ENCODE measurements at regions not wholly inside any gene's neighbourhood (a gene's known extent, or its start where the extent isn't known, plus 50 kb on each side); places are given as distances from the start of the nearest gene placed in this dataset.

DNA sequence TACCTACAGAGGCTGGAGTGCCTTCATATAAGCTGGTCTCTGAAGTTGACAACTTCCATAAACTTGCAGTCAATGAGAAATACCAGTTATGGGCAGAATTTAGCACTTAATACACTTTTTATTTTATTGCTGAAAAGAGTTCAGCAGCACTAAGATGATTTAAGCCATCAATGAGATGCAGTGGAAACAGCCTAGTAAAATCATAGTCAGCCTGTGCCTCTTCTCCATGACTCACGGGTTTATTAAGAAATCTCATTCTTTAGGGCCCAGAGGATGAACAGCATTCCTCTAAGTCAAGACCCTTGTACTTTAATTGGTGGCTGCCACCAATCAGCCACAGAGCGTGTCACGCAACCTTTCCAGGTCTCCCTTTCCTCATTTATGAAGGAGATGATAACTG lies 1357.9 kb upstream of the CELF4 start:
- H3K4me3 ChIP-seq (IDR thresholded peaks at IDR 0.05; ENCODE audit: insufficient read depth, low read depth, low read length), result no peak overlapping the region
- no peaks in the 10 kb centered on the region for H3K36me3 ChIP-seq (ENCODE audit: insufficient read depth)
- no peaks in the 10 kb centered on the region for H3K27me3 ChIP-seq (ENCODE audit: insufficient read depth, low read depth)

GRCh38 chr18:38923126-38923525 lies 1357.5 kb upstream of the CELF4 start:
- Histone ChIP-seq H3K36me3 (ENCODE audit: insufficient read depth) (no peaks in the 10 kb centered on the region), H3K4me2 (no peak overlapping the region), H3K9ac (no peak overlapping the region), H3K4me3 (IDR thresholded peaks at IDR 0.05; ENCODE audit: insufficient read depth, low read depth, low read length) (no peak overlapping the region), H3K27ac (no peak overlapping the region), H2AFZ (ENCODE audit: low read depth) (no peak overlapping the region), H3K27me3 (ENCODE audit: insufficient read depth, low read depth) (no peaks in the 10 kb centered on the region), H4K20me1 (ENCODE audit: insufficient read depth) (no peaks in the 10 kb centered on the region), H3K4me1 (ENCODE audit: low read depth, poor library complexity, severe bottlenecking) (no peaks in the 10 kb centered on the region), H3K79me2 (ENCODE audit: insufficient read depth, low read depth) (no peaks in the 10 kb centered on the region)
- TF ChIP-seq CTCF (conservative IDR thresholded peaks at IDR 0.05; ENCODE audit: low read depth, low read length), result no peak

More for the DNA sequence above, 1357.9 kb upstream of the CELF4 start:
- no peak for TF ChIP-seq CTCF (conservative IDR thresholded peaks at IDR 0.05; ENCODE audit: low read depth, low read length)
- no peaks in the 10 kb centered on the region for H3K4me1 ChIP-seq (ENCODE audit: low read depth, poor library complexity, severe bottlenecking)
- no peak overlapping the region for H3K9ac ChIP-seq
- no peaks in the 10 kb centered on the region for H3K79me2 ChIP-seq (ENCODE audit: insufficient read depth, low read depth)
- no peak overlapping the region for H2AFZ ChIP-seq (ENCODE audit: low read depth)
- H4K20me1 ChIP-seq (ENCODE audit: insufficient read depth), result no peaks in the 10 kb centered on the region
- no peak overlapping the region for H3K27ac ChIP-seq
- H3K4me2 ChIP-seq, result no peak overlapping the region

DNA sequence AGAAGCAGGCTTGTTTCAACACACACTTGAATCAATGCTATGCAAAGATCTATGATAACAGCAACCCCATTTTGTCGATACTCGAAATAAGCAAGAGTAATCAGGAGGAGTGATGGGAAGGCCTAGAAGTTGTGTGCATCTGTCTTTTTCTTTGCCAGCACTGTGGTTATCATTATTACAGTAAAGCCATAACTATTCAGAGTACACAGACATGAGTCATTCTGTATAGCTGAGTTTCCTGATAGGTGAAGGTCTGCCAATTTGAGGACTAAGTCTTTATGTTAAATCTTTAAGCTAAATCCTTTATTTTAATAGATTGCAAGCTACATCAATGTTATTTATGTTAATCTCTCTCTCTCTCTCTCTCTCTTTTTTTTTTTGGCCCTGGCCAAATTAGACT lies 1344.4 kb upstream of the CELF4 start:
- Histone ChIP-seq H3K4me2 (no peak overlapping the region), H3K27me3 (ENCODE audit: insufficient read depth, low read depth) (no peaks in the 10 kb centered on the region), H3K27ac (no peak overlapping the region), H4K20me1 (ENCODE audit: insufficient read depth) (no peaks in the 10 kb centered on the region), H3K4me3 (IDR thresholded peaks at IDR 0.05; ENCODE audit: insufficient read depth, low read depth, low read length) (no peak overlapping the region), H2AFZ (ENCODE audit: low read depth) (no peak overlapping the region), H3K36me3 (ENCODE audit: insufficient read depth) (no peaks in the 10 kb centered on the region), H3K4me1 (ENCODE audit: low read depth, poor library complexity, severe bottlenecking) (no peaks in the 10 kb centered on the region), H3K79me2 (ENCODE audit: insufficient read depth, low read depth) (no peaks in the 10 kb centered on the region), H3K9ac (no peak overlapping the region)
- TF ChIP-seq CTCF (conservative IDR thresholded peaks at IDR 0.05; ENCODE audit: low read depth, low read length), result no peak

DNA sequence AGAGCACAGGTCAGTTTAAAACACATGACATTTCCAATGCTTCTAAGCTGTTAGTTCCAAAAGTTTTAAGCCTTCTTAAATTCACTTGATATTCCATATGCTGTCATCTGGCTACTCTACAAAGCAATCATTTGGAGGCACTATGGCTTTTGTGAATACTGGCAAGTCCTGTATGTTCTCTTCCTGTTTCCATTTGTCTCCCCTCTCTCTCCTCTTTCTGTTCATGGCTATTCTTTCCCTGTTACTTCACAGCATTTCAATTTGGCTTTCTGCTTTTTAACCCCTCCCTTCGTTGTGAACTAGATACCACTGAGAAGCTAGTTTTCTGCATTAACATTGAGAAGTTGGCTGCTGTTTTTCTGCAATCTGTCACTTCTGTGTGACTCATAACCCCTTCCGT lies 1337.2 kb upstream of the CELF4 start:
- Histone ChIP-seq H3K27ac (no peak overlapping the region), H3K36me3 (ENCODE audit: insufficient read depth) (no peaks in the 10 kb centered on the region), H3K4me3 (IDR thresholded peaks at IDR 0.05; ENCODE audit: insufficient read depth, low read depth, low read length) (no peak overlapping the region), H2AFZ (ENCODE audit: low read depth) (no peak overlapping the region), H4K20me1 (ENCODE audit: insufficient read depth) (no peaks in the 10 kb centered on the region), H3K9ac (no peak overlapping the region), H3K4me1 (ENCODE audit: low read depth, poor library complexity, severe bottlenecking) (no peaks in the 10 kb centered on the region), H3K4me2 (no peak overlapping the region), H3K79me2 (ENCODE audit: insufficient read depth, low read depth) (no peaks in the 10 kb centered on the region), H3K27me3 (ENCODE audit: insufficient read depth, low read depth) (no peaks in the 10 kb centered on the region)
- no peak for TF ChIP-seq CTCF (conservative IDR thresholded peaks at IDR 0.05; ENCODE audit: low read depth, low read length)

DNA sequence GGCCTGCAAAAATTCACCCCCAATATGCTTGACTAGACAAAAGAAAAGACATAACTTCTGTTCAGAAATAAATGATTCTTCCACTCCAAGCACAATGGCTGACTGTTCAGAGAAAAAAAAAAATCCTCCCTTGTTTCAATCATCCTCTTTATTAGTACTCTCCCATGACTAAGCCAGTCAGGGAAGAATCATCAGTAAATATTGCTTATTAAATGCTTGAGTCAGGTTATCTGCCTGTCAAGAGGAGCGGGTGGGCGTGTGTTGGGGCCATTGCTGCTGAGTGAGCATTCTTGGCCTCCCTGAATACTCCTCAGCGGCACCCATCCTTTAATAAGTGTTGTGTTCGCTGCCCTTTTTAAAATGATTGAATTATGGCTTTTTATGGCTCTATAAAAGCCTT lies 1334.8 kb upstream of the CELF4 start:
- no peaks in the 10 kb centered on the region for H3K79me2 ChIP-seq (ENCODE audit: insufficient read depth, low read depth)
- H3K4me2 ChIP-seq, result no peak overlapping the region
- no peaks in the 10 kb centered on the region for H3K27me3 ChIP-seq (ENCODE audit: insufficient read depth, low read depth)
- no peaks in the 10 kb centered on the region for H4K20me1 ChIP-seq (ENCODE audit: insufficient read depth)
- no peaks in the 10 kb centered on the region for H3K4me1 ChIP-seq (ENCODE audit: low read depth, poor library complexity, severe bottlenecking)
- no peak overlapping the region for H3K27ac ChIP-seq
- H3K4me3 ChIP-seq (IDR thresholded peaks at IDR 0.05; ENCODE audit: insufficient read depth, low read depth, low read length), result no peak overlapping the region
- no peak overlapping the region for H3K9ac ChIP-seq
- TF ChIP-seq CTCF (conservative IDR thresholded peaks at IDR 0.05; ENCODE audit: low read depth, low read length), result no peak
- no peak overlapping the region for H2AFZ ChIP-seq (ENCODE audit: low read depth)
- no peaks in the 10 kb centered on the region for H3K36me3 ChIP-seq (ENCODE audit: insufficient read depth)
